Keratinocyte (primary cell): ENCODE measurements at regions not wholly inside any gene's neighbourhood (a gene's known extent, or its start where the extent isn't known, plus 50 kb on each side); places are given as distances from the start of the nearest gene placed in this dataset.
A peak's percentile ranks its signal among the peaks of the same experiment; 100 is the strongest.

ENCODE experiments used
- DNase-seq: peaks from one replicate; pipeline ENCODE4 v3.0.0-alpha.2; 2011; ENCODE audit warnings: low read depth, missing footprints, low spot score
- FAIRE-seq: peaks from 2 replicates; lab custom pipeline; 2011; peaks lifted over from hg19 to GRCh38; lab: Jason Lieb, UNC
- H2AFZ ChIP-seq: 2 replicates; pipeline ENCODE4 v1.6.0; 2012; ENCODE audit warnings: low read length, control low read depth, inconsistent platforms; ENCODE audit not compliant: control insufficient read depth
- H3K27ac ChIP-seq: 2 replicates; pipeline ENCODE4 v1.5.1; 2011; ENCODE audit warnings: low read length; ENCODE audit not compliant: control insufficient read depth, insufficient read depth
- H3K27me3 ChIP-seq: 3 replicates; pipeline ENCODE4 v1.6.0; 2011; ENCODE audit warnings: low read length; ENCODE audit not compliant: control insufficient read depth, insufficient read depth; ENCODE audit errors: extremely low read depth
- H3K36me3 ChIP-seq, 2 experiments: 2 replicates in 1 of 2; 3 replicates in 1 of 2; pipeline ENCODE4 v1.5.1; 2011; ENCODE audit warnings: low read length in 2 of 2, mild to moderate bottlenecking in 1 of 2; ENCODE audit not compliant: control insufficient read depth in 2 of 2, insufficient read depth in 2 of 2; ENCODE audit errors: extremely low read depth in 1 of 2
- H3K4me1 ChIP-seq: 3 replicates; pipeline ENCODE4 v1.5.1; 2011; ENCODE audit warnings: low read length; ENCODE audit not compliant: control insufficient read depth, insufficient read depth; ENCODE audit errors: extremely low read depth
- H3K4me2 ChIP-seq: 3 replicates; pipeline ENCODE4 v1.6.0; 2011; ENCODE audit warnings: low read depth, low read length; ENCODE audit not compliant: control insufficient read depth, insufficient read depth; ENCODE audit errors: extremely low read depth
- H3K4me3 ChIP-seq, 3 experiments: fragments of 200-600 bp in 1 of 3; sonication (generic) in 1 of 3; 2 replicates in 2 of 3; 3 replicates in 1 of 3; pipeline ENCODE4 v1.5.1; 2011 to 2016; ENCODE audit warnings: low read length in 3 of 3, mild to moderate bottlenecking in 3 of 3, control low read depth in 2 of 3, inconsistent platforms in 1 of 3, low read depth in 1 of 3, mixed read lengths in 1 of 3, mixed run types in 1 of 3, moderate library complexity in 1 of 3; ENCODE audit not compliant: control insufficient read depth in 2 of 3, insufficient read depth in 2 of 3; ENCODE audit errors: extremely low read depth in 1 of 3
- H3K79me2 ChIP-seq: 2 replicates; pipeline ENCODE4 v1.6.0; 2012; ENCODE audit warnings: low read length; ENCODE audit not compliant: control insufficient read depth, insufficient read depth
- H3K9ac ChIP-seq: 3 replicates; pipeline ENCODE4 v1.6.0; 2011; ENCODE audit warnings: low read length; ENCODE audit not compliant: control insufficient read depth, insufficient read depth; ENCODE audit errors: extremely low read depth
- H3K9me1 ChIP-seq: 3 replicates; pipeline ENCODE4 v1.6.0; 2011; ENCODE audit warnings: low read length; ENCODE audit not compliant: control insufficient read depth, insufficient read depth; ENCODE audit errors: extremely low read depth
- H3K9me3 ChIP-seq: 2 replicates; pipeline ENCODE4 v1.5.1; 2012; ENCODE audit warnings: low read depth, low read length; ENCODE audit not compliant: control insufficient read depth
- H4K20me1 ChIP-seq: 3 replicates; pipeline ENCODE4 v1.6.0; 2011; ENCODE audit warnings: low read length; ENCODE audit not compliant: control insufficient read depth, insufficient read depth; ENCODE audit errors: extremely low read depth
- EZH2 ChIP-seq: IDR thresholded peaks from one replicate; pipeline ENCODE4 v1.6.1; 2012; ENCODE audit warnings: inconsistent platforms, mild to moderate bottlenecking, low read length, moderate library complexity
- dilution Hi-C: fragments of 300-500 bp; cut with MboI; formaldehyde crosslinking; loops from one replicate; pipeline ENCODE4 v1.7.0; 2020; ENCODE audit warnings: low sequenced_read_pairs; ENCODE audit not compliant: extremely low pct_ligation_motif_present
- TF ChIP-seq, protein P1 (sequence below), 3 experiments: IDR thresholded peaks in 1 of 3; conservative IDR thresholded peaks in 1 of 3; optimal IDR thresholded peaks in 1 of 3; 2 replicates in 2 of 3; 3 replicates in 1 of 3; pipeline versions ENCODE3 to v1.5.1; 2011; ENCODE audit warnings: low read length in 3 of 3, mild to moderate bottlenecking in 3 of 3, moderate library complexity in 2 of 3, control low read depth in 1 of 3, inconsistent platforms in 1 of 3; ENCODE audit not compliant: insufficient read depth in 2 of 3; ENCODE audit errors: extremely low read depth in 1 of 3

DNA sequence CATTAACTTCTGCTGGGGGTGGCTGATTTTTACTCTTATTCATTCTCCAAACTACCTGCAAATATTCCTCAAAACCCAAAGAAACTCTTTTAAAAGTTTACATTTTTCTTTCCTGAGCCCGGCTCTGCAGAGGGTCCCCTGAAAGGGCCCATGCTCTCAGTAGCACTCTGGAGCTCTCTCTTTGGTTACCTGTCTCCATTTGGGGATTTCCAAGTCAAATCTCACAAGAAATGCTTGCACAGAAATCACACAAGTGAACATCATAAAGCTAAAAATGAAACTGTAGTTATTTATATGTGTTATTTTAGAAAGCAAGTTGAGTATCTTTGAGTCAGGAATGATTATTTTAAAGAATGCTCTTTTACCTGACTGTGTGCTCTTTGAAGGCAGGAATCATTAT lies 174.5 kb upstream of the PLXNA2 start:
- FAIRE-seq, result no peak
- no peak overlapping the region for H3K4me2 ChIP-seq
- dilution Hi-C loops, result no loop called here

DNA sequence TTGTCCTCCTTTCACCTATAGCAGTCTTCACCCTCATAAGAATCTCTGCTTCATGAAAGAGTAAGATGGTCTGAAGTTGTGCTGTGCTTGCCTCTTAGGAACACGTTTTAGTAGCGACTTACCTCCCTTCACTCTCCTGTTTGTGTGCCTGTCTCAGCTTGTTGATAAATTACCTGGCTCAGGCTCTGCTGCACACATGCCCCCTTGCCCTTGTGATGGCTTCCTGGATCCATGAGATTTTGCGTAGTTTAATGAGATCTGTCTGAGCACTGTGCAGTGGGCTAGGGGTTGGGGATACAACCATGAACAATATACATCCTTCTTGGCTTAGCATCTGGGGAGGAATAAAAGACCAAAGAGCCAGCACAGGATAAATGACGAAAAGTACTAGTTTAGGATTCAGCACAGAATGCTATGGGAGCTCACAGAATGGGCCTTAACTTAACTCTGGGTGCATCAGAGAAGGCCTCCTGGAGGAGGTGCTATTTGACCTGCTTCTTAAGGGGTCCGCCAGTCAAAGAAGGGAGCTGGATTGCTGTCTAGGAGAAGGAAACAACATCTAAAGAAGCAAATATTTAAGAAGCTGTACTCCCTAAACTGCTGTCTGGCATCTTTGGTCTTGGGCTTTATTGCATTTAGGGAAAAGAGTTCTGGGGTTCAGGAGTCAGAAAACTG lies 175.7 kb upstream of the PLXNA2 start:
- dilution Hi-C loops, result no loop called here
- Histone ChIP-seq H2AFZ (no peak overlapping the region), H3K27ac (no peak overlapping the region), H3K9ac (no peak overlapping the region), H3K27me3 (no peaks in the 10 kb centered on the region), H4K20me1 (no peaks in the 10 kb centered on the region), H3K9me3 (no peaks in the 10 kb centered on the region), H3K4me1 (no peaks in the 10 kb centered on the region), H3K4me3 (no peak overlapping the region), H3K9me1 (no peaks in the 10 kb centered on the region), H3K36me3 (no peaks in the 10 kb centered on the region), H3K79me2 (no peaks in the 10 kb centered on the region), H3K4me2 (no peak overlapping the region)
- no peak for DNase-seq
- peak; percentile 51 for FAIRE-seq
- TF ChIP-seq, protein P1, sequence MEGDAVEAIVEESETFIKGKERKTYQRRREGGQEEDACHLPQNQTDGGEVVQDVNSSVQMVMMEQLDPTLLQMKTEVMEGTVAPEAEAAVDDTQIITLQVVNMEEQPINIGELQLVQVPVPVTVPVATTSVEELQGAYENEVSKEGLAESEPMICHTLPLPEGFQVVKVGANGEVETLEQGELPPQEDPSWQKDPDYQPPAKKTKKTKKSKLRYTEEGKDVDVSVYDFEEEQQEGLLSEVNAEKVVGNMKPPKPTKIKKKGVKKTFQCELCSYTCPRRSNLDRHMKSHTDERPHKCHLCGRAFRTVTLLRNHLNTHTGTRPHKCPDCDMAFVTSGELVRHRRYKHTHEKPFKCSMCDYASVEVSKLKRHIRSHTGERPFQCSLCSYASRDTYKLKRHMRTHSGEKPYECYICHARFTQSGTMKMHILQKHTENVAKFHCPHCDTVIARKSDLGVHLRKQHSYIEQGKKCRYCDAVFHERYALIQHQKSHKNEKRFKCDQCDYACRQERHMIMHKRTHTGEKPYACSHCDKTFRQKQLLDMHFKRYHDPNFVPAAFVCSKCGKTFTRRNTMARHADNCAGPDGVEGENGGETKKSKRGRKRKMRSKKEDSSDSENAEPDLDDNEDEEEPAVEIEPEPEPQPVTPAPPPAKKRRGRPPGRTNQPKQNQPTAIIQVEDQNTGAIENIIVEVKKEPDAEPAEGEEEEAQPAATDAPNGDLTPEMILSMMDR (optimal IDR thresholded peaks at IDR 0.05 in 1 of 3, IDR thresholded peaks at IDR 0.05 in 1 of 3, conservative IDR thresholded peaks at IDR 0.05 in 1 of 3; ENCODE audit: extremely low read depth in 1 of 3, insufficient read depth in 2 of 3, low read length in 3 of 3), result no peak
- no peak for TF ChIP-seq EZH2

More for the DNA sequence above, 174.5 kb upstream of the PLXNA2 start:
- H2AFZ ChIP-seq, result no peak overlapping the region
- H3K27me3 ChIP-seq, result no peaks in the 10 kb centered on the region
- no peak overlapping the region for H3K9ac ChIP-seq
- no peak overlapping the region for H3K4me3 ChIP-seq
- H3K36me3 ChIP-seq, result no peaks in the 10 kb centered on the region
- H3K79me2 ChIP-seq, result no peaks in the 10 kb centered on the region
- H4K20me1 ChIP-seq, result no peaks in the 10 kb centered on the region
- H3K9me3 ChIP-seq, result no peaks in the 10 kb centered on the region
- H3K4me1 ChIP-seq, result no peaks in the 10 kb centered on the region
- H3K9me1 ChIP-seq, result no peaks in the 10 kb centered on the region
- TF ChIP-seq EZH2, result no peak
- no peak for DNase-seq
- no peak overlapping the region for H3K27ac ChIP-seq

DNA sequence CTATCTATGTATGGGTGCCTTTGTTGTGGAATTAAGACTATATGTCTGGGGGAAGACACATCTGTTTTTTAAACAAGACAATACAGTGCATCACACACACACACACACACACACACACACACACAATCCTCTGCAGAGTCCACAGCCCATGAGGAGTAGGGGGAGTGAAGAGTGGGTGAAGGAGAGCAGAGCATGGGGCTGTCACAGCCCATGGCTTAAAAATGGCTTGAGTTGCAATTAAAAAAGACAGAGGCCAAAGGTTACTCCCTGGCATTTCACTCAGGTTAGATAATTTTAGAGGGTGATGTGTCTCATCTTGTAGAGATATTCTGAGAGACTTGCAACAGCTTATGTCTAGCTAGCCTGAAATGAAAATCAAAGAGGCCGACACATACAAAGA lies 176.5 kb upstream of the PLXNA2 start:
- H4K20me1 ChIP-seq, result no peaks in the 10 kb centered on the region
- H3K4me1 ChIP-seq, result no peaks in the 10 kb centered on the region
- dilution Hi-C loops, result no loop called here
- H3K4me3 ChIP-seq, result no peak overlapping the region
- no peak overlapping the region for H3K9ac ChIP-seq
- H3K4me2 ChIP-seq, result no peak overlapping the region
- no peak overlapping the region for H2AFZ ChIP-seq
- no peaks in the 10 kb centered on the region for H3K27me3 ChIP-seq
- no peaks in the 10 kb centered on the region for H3K9me3 ChIP-seq
- DNase-seq, result no peak
- H3K79me2 ChIP-seq, result no peaks in the 10 kb centered on the region
- no peaks in the 10 kb centered on the region for H3K9me1 ChIP-seq
- H3K36me3 ChIP-seq, result no peaks in the 10 kb centered on the region
- FAIRE-seq, result no peak
- H3K27ac ChIP-seq, result no peak overlapping the region
- TF ChIP-seq EZH2, result no peak
- TF ChIP-seq, protein P1 (optimal IDR thresholded peaks at IDR 0.05 in 1 of 3, IDR thresholded peaks at IDR 0.05 in 1 of 3, conservative IDR thresholded peaks at IDR 0.05 in 1 of 3; ENCODE audit: extremely low read depth in 1 of 3, insufficient read depth in 2 of 3, low read length in 3 of 3), result no peak
